HCT116 (cell line): ENCODE measurements at regions not wholly inside any gene's neighbourhood (a gene's known extent, or its start where the extent isn't known, plus 50 kb on each side); places are given as distances from the start of the nearest gene placed in this dataset.

ENCODE experiments used
- ATAC-seq: fragments of 200-7000 bp; cut with Tn5 transposase; 2 replicates; pipeline ENCODE4 v1.9.1; 2020; ENCODE audit warnings: mild to moderate bottlenecking, moderate library complexity
- BruUV-seq: library from RNA; stranded (reverse); fragments of 400-500 nt; replicated peaks from 2 replicates; lab custom pipeline; 2021; lab: Mats Ljungman, UMichigan
- CTCF ChIA-PET: fragments of 300-600 bp; sonication (Branson Sonifier 250); formaldehyde crosslinking; loops from one replicate; lab custom pipeline; 2021; ENCODE audit warnings: antibody characterized with exemption; lab: Charles Lee
- POLR2A ChIA-PET: fragments of 300-600, 350-600 bp; sonication (Branson Sonifier 250); formaldehyde crosslinking; loops from one replicate; lab custom pipeline; 2021; ENCODE audit warnings: antibody characterized with exemption; lab: Charles Lee
- RAD21 ChIA-PET, 2 experiments: fragments of 300-600 bp; sonication (Branson Sonifier 250); formaldehyde crosslinking; loops; one replicate each; lab custom pipeline; 2023; ENCODE audit warnings: low total read pairs in 2 of 2; ENCODE audit not compliant: uncharacterized antibody in 2 of 2, unreplicated experiment in 2 of 2, low non-redundant PET in 1 of 2; lab: Charles Lee
- DNase-seq: peaks from one replicate; pipeline ENCODE4 v3.0.0-alpha.2; 2010; ENCODE audit warnings: low read depth, low spot score
- H2AFZ ChIP-seq: fragments of 200-600 bp; shearing (Covaris generic), sonication (generic); 2 replicates; pipeline ENCODE4 v1.6.1; 2017; ENCODE audit warnings: low read depth, mixed run types, mixed read lengths, antibody characterized with exemption, low read length; ENCODE audit not compliant: poor library complexity, severe bottlenecking
- H3K27ac ChIP-seq: 2 replicates; pipeline ENCODE4 v1.5.1; 2012; ENCODE audit warnings: low read depth, low read length
- H3K27me3 ChIP-seq: fragments of 200-600 bp; sonication (generic); 2 replicates; pipeline ENCODE4 v1.6.1; 2016; ENCODE audit warnings: mixed run types, low read length, mixed read lengths; ENCODE audit not compliant: insufficient read depth
- H3K36me3 ChIP-seq, 2 experiments: fragments of 200-500 bp in 1 of 2; fragments of 200-600 bp in 1 of 2; sonication (Bioruptor generic) in 1 of 2; sonication (generic) in 1 of 2; 2 replicates each; pipeline versions ENCODE4 v1.5.1 to v1.6.1; 2014 to 2016; ENCODE audit warnings: low read length in 2 of 2, inconsistent platforms in 1 of 2, mixed read lengths in 1 of 2, mixed run types in 1 of 2; ENCODE audit not compliant: insufficient read depth in 2 of 2, control insufficient read depth in 1 of 2
- H3K4me1 ChIP-seq, 2 experiments: fragments of 200-600 bp in 1 of 2; sonication (generic) in 1 of 2; 2 replicates each; pipeline versions ENCODE4 v1.5.1 to v1.6.1; 2012 to 2017; ENCODE audit warnings: low read length in 2 of 2, inconsistent platforms in 1 of 2, mild to moderate bottlenecking in 1 of 2, mixed read lengths in 1 of 2, mixed run types in 1 of 2, moderate library complexity in 1 of 2; ENCODE audit not compliant: insufficient read depth in 2 of 2, control insufficient read depth in 1 of 2
- H3K4me2 ChIP-seq: fragments of 200-600 bp; sonication (generic); 2 replicates; pipeline ENCODE4 v1.6.1; 2017; ENCODE audit warnings: mixed run types, low read length, mixed read lengths
- H3K4me3 ChIP-seq, 2 experiments: fragments of 200-600 bp in 1 of 2; sonication (generic) in 1 of 2; replicated peaks in 1 of 2; 2 replicates each; pipeline ENCODE4 v1.5.1; 2011 to 2016; ENCODE audit warnings: low read length in 2 of 2, control low read depth in 1 of 2, low read depth in 1 of 2, mild to moderate bottlenecking in 1 of 2, mixed read lengths in 1 of 2, mixed run types in 1 of 2
- H3K79me2 ChIP-seq: fragments of 200-600 bp; sonication (generic); 2 replicates; pipeline ENCODE4 v1.6.1; 2017; ENCODE audit warnings: mild to moderate bottlenecking, mixed run types, low read length, moderate library complexity, mixed read lengths; ENCODE audit not compliant: insufficient read depth
- H3K9ac ChIP-seq: fragments of 200-600 bp; sonication (generic); 2 replicates; pipeline ENCODE4 v1.6.1; 2016; ENCODE audit warnings: low read length, mixed read lengths
- H3K9me2 ChIP-seq: fragments of 200-600 bp; sonication (generic), shearing (Covaris generic); 2 replicates; pipeline ENCODE4 v1.6.1; 2017; ENCODE audit warnings: mixed run types, mild to moderate bottlenecking, moderate library complexity; ENCODE audit not compliant: insufficient read depth
- H3K9me3 ChIP-seq, 2 experiments: fragments of 200-500 bp in 1 of 2; fragments of 200-600 bp in 1 of 2; sonication (Bioruptor generic) in 1 of 2; sonication (generic) in 1 of 2; 2 replicates each; pipeline ENCODE4 v1.6.1; 2014 to 2017; ENCODE audit warnings: low read length in 2 of 2, mixed read lengths in 2 of 2, inconsistent platforms in 1 of 2, low read depth in 1 of 2, mild to moderate bottlenecking in 1 of 2, mixed run types in 1 of 2, moderate library complexity in 1 of 2; ENCODE audit not compliant: control insufficient read depth in 1 of 2, insufficient read depth in 1 of 2
- H4K20me1 ChIP-seq: fragments of 200-600 bp; sonication (generic), shearing (Covaris generic); 2 replicates; pipeline ENCODE4 v1.6.1; 2017; ENCODE audit warnings: mixed run types, mild to moderate bottlenecking, moderate library complexity; ENCODE audit not compliant: insufficient read depth
- CEBPB ChIP-seq: IDR thresholded peaks from 2 replicates; pipeline ENCODE4 v1.6.1; 2012; ENCODE audit warnings: low read depth
- EGR1 ChIP-seq: IDR thresholded peaks from 2 replicates; pipeline ENCODE4 v1.6.1; 2012; ENCODE audit warnings: low read depth
- ELF1 ChIP-seq: IDR thresholded peaks from 2 replicates; pipeline ENCODE4 v1.6.1; 2012; ENCODE audit warnings: low read depth, borderline replicate concordance
- EZH2 ChIP-seq: fragments of 200-600 bp; sonication (generic); IDR thresholded peaks from 2 replicates; pipeline ENCODE4 v1.6.1; 2017; ENCODE audit warnings: antibody characterized with exemption, mixed run types
- EZH2phosphoT487 ChIP-seq: fragments of 200-600 bp; IDR thresholded peaks from 2 replicates; pipeline ENCODE4 v1.6.1; 2018; ENCODE audit warnings: antibody characterized with exemption, borderline replicate concordance
- FOSL1 ChIP-seq: IDR thresholded peaks from 2 replicates; pipeline ENCODE4 v1.6.1; 2012; ENCODE audit warnings: low read depth
- POLR2A ChIP-seq: IDR thresholded peaks from 2 replicates; pipeline ENCODE4 v1.7.0; 2011; ENCODE audit warnings: borderline replicate concordance; ENCODE audit not compliant: insufficient read depth, insufficient read length; ENCODE audit errors: extremely low read depth
- POLR2AphosphoS5 ChIP-seq: IDR thresholded peaks from 2 replicates; pipeline ENCODE4 v1.6.1; 2011; ENCODE audit warnings: mild to moderate bottlenecking, low read depth, low read length, moderate library complexity
- RAD21 ChIP-seq: IDR thresholded peaks from 2 replicates; pipeline ENCODE4 v1.6.1; 2012; ENCODE audit warnings: low read depth, mild to moderate bottlenecking
- SIN3A ChIP-seq: IDR thresholded peaks from 2 replicates; pipeline ENCODE4 v1.6.1; 2012; ENCODE audit warnings: low read depth
- SP1 ChIP-seq: IDR thresholded peaks from 2 replicates; pipeline ENCODE4 v1.6.1; 2012; ENCODE audit warnings: low read depth
- SRF ChIP-seq: IDR thresholded peaks from 2 replicates; pipeline ENCODE4 v1.6.1; 2012; ENCODE audit warnings: low read depth
- TCF7L2 ChIP-seq: IDR thresholded peaks from 2 replicates; pipeline ENCODE4 v1.7.0; 2011; ENCODE audit warnings: borderline replicate concordance, inconsistent platforms; ENCODE audit not compliant: insufficient read depth, insufficient read length; ENCODE audit errors: extremely low read depth
- YY1 ChIP-seq: IDR thresholded peaks from 2 replicates; pipeline ENCODE4 v1.6.1; 2011; ENCODE audit warnings: low read length, low read depth, moderate library complexity, mild to moderate bottlenecking; ENCODE audit not compliant: insufficient replicate concordance; ENCODE audit errors: extremely low read depth
- ZFX ChIP-seq: fragments of 450-650 bp; IDR thresholded peaks from 2 replicates; pipeline ENCODE4 v1.6.1; 2017
- intact Hi-C: fragments of 100-400 bp; cut with micrococcal nuclease; formaldehyde crosslinking; loops from 2 replicates; pipeline ENCODE4 v1.10.0; 2022
- TF ChIP-seq, protein P1 (sequence below): IDR thresholded peaks from 2 replicates; pipeline ENCODE4 v1.6.1; 2012
- TF ChIP-seq, protein P2 (sequence below): IDR thresholded peaks from 2 replicates; pipeline ENCODE4 v1.6.1; 2011; ENCODE audit warnings: mild to moderate bottlenecking, low read length, moderate library complexity; ENCODE audit not compliant: insufficient replicate concordance; ENCODE audit errors: extremely low read depth
- TF ChIP-seq, protein P3 (sequence below), 3 experiments: fragments of 200-600 bp in 1 of 3; sonication (generic) in 1 of 3; IDR thresholded peaks in 2 of 3; conservative IDR thresholded peaks in 1 of 3; 2 replicates each; pipeline ENCODE4 v1.5.1; 2012 to 2017; ENCODE audit warnings: low read depth in 2 of 3, low read length in 2 of 3, antibody characterized with exemption in 1 of 3, borderline replicate concordance in 1 of 3, control low read depth in 1 of 3, mild to moderate bottlenecking in 1 of 3, mixed read lengths in 1 of 3, mixed run types in 1 of 3, moderate library complexity in 1 of 3; ENCODE audit not compliant: insufficient read depth in 1 of 3

DNA sequence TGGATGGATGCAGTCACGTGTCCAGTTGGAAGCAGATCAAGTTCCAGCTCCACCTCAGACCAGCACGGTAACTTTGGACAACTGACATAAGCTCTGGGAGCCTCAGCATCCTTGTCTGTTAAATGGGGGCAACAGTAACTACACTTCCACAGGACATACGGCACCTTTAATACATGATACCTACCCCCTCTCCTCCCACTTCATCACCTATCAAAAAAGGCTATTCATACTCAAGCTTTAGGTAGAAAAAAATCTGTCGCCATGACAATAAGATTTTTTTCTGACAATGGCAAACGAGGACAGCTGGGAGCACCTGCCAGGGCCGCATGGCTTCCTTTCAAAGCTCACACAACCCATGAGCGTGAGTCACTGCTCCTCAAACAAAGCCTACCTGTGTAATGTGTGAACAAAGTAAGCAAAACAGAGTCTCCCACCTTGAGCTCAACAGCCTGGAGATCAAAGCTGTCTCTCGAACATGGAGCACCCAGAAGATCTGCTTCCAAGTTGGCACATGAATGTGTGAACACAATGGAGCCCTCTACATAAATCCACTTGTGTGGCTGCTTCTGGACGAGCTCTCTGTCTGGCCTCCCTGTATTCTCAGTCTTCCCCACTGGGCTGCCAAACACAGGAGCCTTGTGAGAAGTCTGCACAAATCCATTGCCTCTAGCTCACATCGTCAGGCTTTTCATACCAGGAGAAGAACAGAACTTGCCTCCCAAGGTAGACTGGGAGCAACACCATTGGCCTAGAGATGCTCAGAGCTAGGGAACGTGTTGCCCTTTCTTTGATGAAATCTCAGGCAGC is 459.7 kb downstream of the SOX9 start (continued):
- TF ChIP-seq SP1 (0 out of 2 replicates have a peak, but pooled peaks have one; percentile 23), TCF7L2 (no peak), CEBPB (no peak)

DNA sequence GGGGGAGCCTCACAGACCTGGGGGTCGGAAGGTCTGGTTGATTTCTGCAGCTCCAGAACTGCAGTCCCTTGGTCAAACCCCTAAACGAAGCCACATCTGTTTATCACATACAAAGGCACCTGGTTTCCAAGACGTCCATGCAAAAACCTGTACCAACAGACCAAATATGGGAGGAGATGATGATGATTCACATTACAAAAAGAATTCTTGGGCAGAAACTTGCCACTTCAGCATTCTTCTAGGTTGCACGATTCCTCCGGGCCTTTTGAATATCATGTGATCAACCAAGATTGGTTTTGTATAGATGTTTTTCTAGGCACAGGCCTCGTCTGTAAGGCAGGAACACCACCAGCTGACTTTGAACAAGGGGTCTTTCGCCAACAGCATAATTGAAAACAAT is 466.3 kb downstream of the SOX9 start:
- H3K36me3 ChIP-seq, result peaks cover 0 to 3% of the 10 kb centered on the region in 2 experiments; a peak in 1 of 4 replicates
- no peak overlapping the region for H3K27ac ChIP-seq
- no peaks in the 10 kb centered on the region for H3K9me2 ChIP-seq
- H3K9ac ChIP-seq, result peak overlapping the region; percentile 62; the same call in 1 of the 2 replicates
- no peak overlapping the region for H2AFZ ChIP-seq
- H4K20me1 ChIP-seq, result peaks cover 4% of the 10 kb centered on the region; the same call in 1 of the 2 replicates
- no TSS peak for BruUV-seq
- no peaks in the 10 kb centered on the region for H3K27me3 ChIP-seq
- H3K79me2 ChIP-seq, result peaks cover 91% of the 10 kb centered on the region
- DNase-seq, result no peak
- CTCF ChIA-PET, result interaction anchor here (2.1 to 4.5 kb wide), 2 partner anchors 30 to 138 kb away, joined by 10 to 42 read pairs; no protein-coding TSS in a partner anchor
- RAD21 ChIA-PET, result no interaction called here
- no peaks in the 10 kb centered on the region for H3K9me3 ChIP-seq
- peaks cover 31 to 51% of the 10 kb centered on the region in 2 experiments for H3K4me1 ChIP-seq
- TF ChIP-seq POLR2AphosphoS5 (no peak), ELF1 (no peak), FOSL1 (no peak), CEBPB (no peak), YY1 (no peak), RAD21 (no peak), EZH2 (no peak), SIN3A (no peak), ZFX (no peak), EGR1 (no peak), EZH2phosphoT487 (no peak), SRF (no peak), POLR2A (no peak), TCF7L2 (no peak)
- TF ChIP-seq, protein P1, sequence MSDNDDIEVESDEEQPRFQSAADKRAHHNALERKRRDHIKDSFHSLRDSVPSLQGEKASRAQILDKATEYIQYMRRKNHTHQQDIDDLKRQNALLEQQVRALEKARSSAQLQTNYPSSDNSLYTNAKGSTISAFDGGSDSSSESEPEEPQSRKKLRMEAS, result no peak
- TF ChIP-seq, protein P2, sequence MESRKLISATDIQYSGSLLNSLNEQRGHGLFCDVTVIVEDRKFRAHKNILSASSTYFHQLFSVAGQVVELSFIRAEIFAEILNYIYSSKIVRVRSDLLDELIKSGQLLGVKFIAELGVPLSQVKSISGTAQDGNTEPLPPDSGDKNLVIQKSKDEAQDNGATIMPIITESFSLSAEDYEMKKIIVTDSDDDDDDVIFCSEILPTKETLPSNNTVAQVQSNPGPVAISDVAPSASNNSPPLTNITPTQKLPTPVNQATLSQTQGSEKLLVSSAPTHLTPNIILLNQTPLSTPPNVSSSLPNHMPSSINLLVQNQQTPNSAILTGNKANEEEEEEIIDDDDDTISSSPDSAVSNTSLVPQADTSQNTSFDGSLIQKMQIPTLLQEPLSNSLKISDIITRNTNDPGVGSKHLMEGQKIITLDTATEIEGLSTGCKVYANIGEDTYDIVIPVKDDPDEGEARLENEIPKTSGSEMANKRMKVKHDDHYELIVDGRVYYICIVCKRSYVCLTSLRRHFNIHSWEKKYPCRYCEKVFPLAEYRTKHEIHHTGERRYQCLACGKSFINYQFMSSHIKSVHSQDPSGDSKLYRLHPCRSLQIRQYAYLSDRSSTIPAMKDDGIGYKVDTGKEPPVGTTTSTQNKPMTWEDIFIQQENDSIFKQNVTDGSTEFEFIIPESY, result no peak
- TF ChIP-seq, protein P3, sequence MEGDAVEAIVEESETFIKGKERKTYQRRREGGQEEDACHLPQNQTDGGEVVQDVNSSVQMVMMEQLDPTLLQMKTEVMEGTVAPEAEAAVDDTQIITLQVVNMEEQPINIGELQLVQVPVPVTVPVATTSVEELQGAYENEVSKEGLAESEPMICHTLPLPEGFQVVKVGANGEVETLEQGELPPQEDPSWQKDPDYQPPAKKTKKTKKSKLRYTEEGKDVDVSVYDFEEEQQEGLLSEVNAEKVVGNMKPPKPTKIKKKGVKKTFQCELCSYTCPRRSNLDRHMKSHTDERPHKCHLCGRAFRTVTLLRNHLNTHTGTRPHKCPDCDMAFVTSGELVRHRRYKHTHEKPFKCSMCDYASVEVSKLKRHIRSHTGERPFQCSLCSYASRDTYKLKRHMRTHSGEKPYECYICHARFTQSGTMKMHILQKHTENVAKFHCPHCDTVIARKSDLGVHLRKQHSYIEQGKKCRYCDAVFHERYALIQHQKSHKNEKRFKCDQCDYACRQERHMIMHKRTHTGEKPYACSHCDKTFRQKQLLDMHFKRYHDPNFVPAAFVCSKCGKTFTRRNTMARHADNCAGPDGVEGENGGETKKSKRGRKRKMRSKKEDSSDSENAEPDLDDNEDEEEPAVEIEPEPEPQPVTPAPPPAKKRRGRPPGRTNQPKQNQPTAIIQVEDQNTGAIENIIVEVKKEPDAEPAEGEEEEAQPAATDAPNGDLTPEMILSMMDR (IDR thresholded peaks at IDR 0.05 in 2 of 3, conservative IDR thresholded peaks at IDR 0.05 in 1 of 3; ENCODE audit: borderline replicate concordance in 1 of 3, insufficient read depth in 1 of 3, low read depth in 2 of 3, low read length in 2 of 3), result no peak
- TF ChIP-seq, all 23 proteins: peak for 0
- intact Hi-C loops, result no loop called here
- ATAC-seq, result no peak
- Histone ChIP-seq H3K4me2 (peak overlapping the region; percentile 89; the same call in 1 of the 2 replicates), H3K4me3 (no peak overlapping the region)
- POLR2A ChIA-PET, result interaction anchor here (2.5 to 3.4 kb wide), 3 partner anchors 8 to 97 kb away, joined by 12 to 26 read pairs (median 12); no protein-coding TSS in a partner anchor
